ENCODE measurements at regions not wholly inside any gene's neighbourhood (a gene's known extent, or its start where the extent isn't known, plus 50 kb on each side); places are given as distances from the start of the nearest gene placed in this dataset.

GRCh38 chr13:65330691-65331090 is 1899.4 kb downstream of the PCDH9 start:
- TF ChIP-seq POLR2AphosphoS5 (IDR thresholded peaks at IDR 0.05; ENCODE audit: insufficient read depth, low read depth, low read length) (no peak), CTCF (IDR thresholded peaks at IDR 0.05; ENCODE audit: extremely low read depth in 1 of 2, insufficient read depth in 1 of 2, low read depth in 1 of 2, low read length in 2 of 2) (no peak), POLR2A (IDR thresholded peaks at IDR 0.05; ENCODE audit: low read depth, low read length) (no peak), MYC (IDR thresholded peaks at IDR 0.05; ENCODE audit: low read depth, low read length) (no peak), JUN (IDR thresholded peaks at IDR 0.05; ENCODE audit: borderline replicate concordance, insufficient read depth, insufficient read length, low read depth) (no peak), FOS (IDR thresholded peaks at IDR 0.05; ENCODE audit: borderline replicate concordance, insufficient read depth, low read length) (no peak), EZH2 (IDR thresholded peaks at IDR 0.05; ENCODE audit: borderline replicate concordance, low read depth, low read length, severe bottlenecking) (no peak)
- TF ChIP-seq, protein P1, sequence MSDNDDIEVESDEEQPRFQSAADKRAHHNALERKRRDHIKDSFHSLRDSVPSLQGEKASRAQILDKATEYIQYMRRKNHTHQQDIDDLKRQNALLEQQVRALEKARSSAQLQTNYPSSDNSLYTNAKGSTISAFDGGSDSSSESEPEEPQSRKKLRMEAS (IDR thresholded peaks at IDR 0.05; ENCODE audit: insufficient read depth, insufficient read length) = no peak

All from endothelial cell of umbilical vein (primary cell).